MM.1S (cell line): ENCODE measurements at regions not wholly inside any gene's neighbourhood (a gene's known extent, or its start where the extent isn't known, plus 50 kb on each side); places are given as distances from the start of the nearest gene placed in this dataset.

Source experiments
- DNase-seq: peaks from one replicate; pipeline ENCODE4 v3.0.0-alpha.2; 2015
- H2AFZ ChIP-seq: fragments of 300-600 bp; sonication (generic); 2 replicates; pipeline ENCODE4 v1.6.0; 2016; ENCODE audit warnings: antibody characterized with exemption, low read length
- H3F3A ChIP-seq: fragments of 300-600 bp; sonication (generic); 2 replicates; pipeline ENCODE4 v1.6.1; 2016; ENCODE audit warnings: mild to moderate bottlenecking, antibody characterized with exemption, low read length, moderate library complexity, mixed read lengths; ENCODE audit not compliant: insufficient read depth
- H3K27ac ChIP-seq: fragments of 300-600 bp; sonication (generic); 2 replicates; pipeline ENCODE4 v1.5.1; 2016; ENCODE audit warnings: mild to moderate bottlenecking, low read length
- H3K27me3 ChIP-seq: fragments of 300-600 bp; sonication (generic); replicated peaks from 2 replicates; pipeline ENCODE4 v1.6.0; 2016; ENCODE audit warnings: low read length; ENCODE audit not compliant: insufficient read depth
- H3K36me3 ChIP-seq: fragments of 300-600 bp; sonication (generic); replicated peaks from 2 replicates; pipeline ENCODE4 v1.6.1; 2016; ENCODE audit warnings: mild to moderate bottlenecking, low read length, mixed read lengths; ENCODE audit not compliant: insufficient read depth
- H3K4me1 ChIP-seq: fragments of 300-600 bp; sonication (generic); 2 replicates; pipeline ENCODE4 v1.6.1; 2016; ENCODE audit warnings: low read length, mixed read lengths
- H3K4me2 ChIP-seq: fragments of 300-600 bp; sonication (generic); 2 replicates; pipeline ENCODE4 v1.6.0; 2016; ENCODE audit warnings: low read depth, low read length
- H3K4me3 ChIP-seq: fragments of 300-600 bp; sonication (generic); 2 replicates; pipeline ENCODE4 v1.5.1; 2016; ENCODE audit warnings: low read length, mixed read lengths
- H3K79me2 ChIP-seq: fragments of 300-600 bp; sonication (generic); 2 replicates; pipeline ENCODE4 v1.6.1; 2016; ENCODE audit warnings: mixed run types, low read length, mixed read lengths
- H3K9ac ChIP-seq: fragments of 300-600 bp; sonication (generic); 2 replicates; pipeline ENCODE4 v1.6.1; 2016; ENCODE audit warnings: low read length, mixed read lengths
- H3K9me2 ChIP-seq: fragments of 300-600 bp; sonication (generic); replicated peaks from 2 replicates; pipeline ENCODE4 v1.6.1; 2016; ENCODE audit warnings: mild to moderate bottlenecking, low read length, mixed read lengths; ENCODE audit not compliant: insufficient read depth
- H3K9me3 ChIP-seq: fragments of 300-600 bp; sonication (generic); replicated peaks from 2 replicates; pipeline ENCODE4 v1.6.1; 2016; ENCODE audit warnings: mild to moderate bottlenecking, low read length, mixed read lengths; ENCODE audit not compliant: insufficient read depth
- H4K20me1 ChIP-seq: fragments of 300-600 bp; sonication (generic); 2 replicates; pipeline ENCODE4 v1.6.1; 2016; ENCODE audit warnings: mild to moderate bottlenecking, low read length, moderate library complexity, mixed read lengths; ENCODE audit not compliant: insufficient read depth
- EZH2 ChIP-seq: fragments of 300-600 bp; sonication (generic); optimal IDR thresholded peaks from 2 replicates; pipeline ENCODE3; 2017; ENCODE audit warnings: low read depth, mild to moderate bottlenecking, antibody characterized with exemption, low read length, mixed read lengths
- EZH2phosphoT487 ChIP-seq: fragments of 300-600 bp; sonication (generic); IDR thresholded peaks from 2 replicates; pipeline ENCODE4 v1.6.1; 2018; ENCODE audit warnings: antibody characterized with exemption, low read length
- TF ChIP-seq, protein P1 (sequence below): fragments of 300-600 bp; sonication (generic); IDR thresholded peaks from 2 replicates; pipeline ENCODE4 v1.5.1; 2016; ENCODE audit warnings: antibody characterized with exemption, low read length, mixed read lengths

GRCh38 chr13:71339736-71340135 is 527.3 kb downstream of the DACH1 start:
- H2AFZ ChIP-seq: no peak overlapping the region
- no peak for DNase-seq
- TF ChIP-seq, protein P1, sequence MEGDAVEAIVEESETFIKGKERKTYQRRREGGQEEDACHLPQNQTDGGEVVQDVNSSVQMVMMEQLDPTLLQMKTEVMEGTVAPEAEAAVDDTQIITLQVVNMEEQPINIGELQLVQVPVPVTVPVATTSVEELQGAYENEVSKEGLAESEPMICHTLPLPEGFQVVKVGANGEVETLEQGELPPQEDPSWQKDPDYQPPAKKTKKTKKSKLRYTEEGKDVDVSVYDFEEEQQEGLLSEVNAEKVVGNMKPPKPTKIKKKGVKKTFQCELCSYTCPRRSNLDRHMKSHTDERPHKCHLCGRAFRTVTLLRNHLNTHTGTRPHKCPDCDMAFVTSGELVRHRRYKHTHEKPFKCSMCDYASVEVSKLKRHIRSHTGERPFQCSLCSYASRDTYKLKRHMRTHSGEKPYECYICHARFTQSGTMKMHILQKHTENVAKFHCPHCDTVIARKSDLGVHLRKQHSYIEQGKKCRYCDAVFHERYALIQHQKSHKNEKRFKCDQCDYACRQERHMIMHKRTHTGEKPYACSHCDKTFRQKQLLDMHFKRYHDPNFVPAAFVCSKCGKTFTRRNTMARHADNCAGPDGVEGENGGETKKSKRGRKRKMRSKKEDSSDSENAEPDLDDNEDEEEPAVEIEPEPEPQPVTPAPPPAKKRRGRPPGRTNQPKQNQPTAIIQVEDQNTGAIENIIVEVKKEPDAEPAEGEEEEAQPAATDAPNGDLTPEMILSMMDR: no peak
- H3K9me2 ChIP-seq: no peaks in the 10 kb centered on the region
- H3K9me3 ChIP-seq: no peaks in the 10 kb centered on the region
- H3K27ac ChIP-seq: no peak overlapping the region
- no peaks in the 10 kb centered on the region for H3K36me3 ChIP-seq
- no peak overlapping the region for H3K4me2 ChIP-seq
- no peaks in the 10 kb centered on the region for H3F3A ChIP-seq
- H3K4me1 ChIP-seq: no peaks in the 10 kb centered on the region
- no peak overlapping the region for H3K4me3 ChIP-seq
- H3K79me2 ChIP-seq: no peaks in the 10 kb centered on the region
- no peak overlapping the region for H3K9ac ChIP-seq
- H4K20me1 ChIP-seq: no peaks in the 10 kb centered on the region
- no peaks in the 10 kb centered on the region for H3K27me3 ChIP-seq

DNA sequence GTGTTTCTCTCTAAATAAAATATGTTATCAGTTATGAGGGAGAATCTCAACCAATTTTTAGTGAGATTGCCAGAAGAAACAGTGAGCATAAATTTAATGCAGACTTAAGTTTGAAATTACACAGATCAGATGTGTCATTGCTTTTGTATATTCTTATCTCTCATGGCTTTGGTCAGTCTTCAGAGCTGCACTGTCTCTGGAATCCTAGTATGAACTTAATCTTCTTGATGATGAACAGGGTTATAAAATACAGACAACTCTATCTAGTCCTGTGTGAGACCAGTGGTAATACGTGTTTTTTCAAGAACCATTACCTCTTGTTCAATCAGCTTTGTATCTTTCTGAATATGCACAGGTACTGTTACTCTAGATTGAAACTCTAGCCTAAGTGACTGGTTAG is 528.0 kb downstream of the DACH1 start:
- Histone ChIP-seq H2AFZ (no peak overlapping the region), H3K36me3 (no peaks in the 10 kb centered on the region), H3K9me2 (no peaks in the 10 kb centered on the region), H3F3A (no peaks in the 10 kb centered on the region), H3K27me3 (no peaks in the 10 kb centered on the region), H3K9ac (no peak overlapping the region), H3K27ac (no peak overlapping the region), H4K20me1 (no peaks in the 10 kb centered on the region), H3K4me2 (no peak overlapping the region), H3K79me2 (no peaks in the 10 kb centered on the region), H3K4me3 (no peak overlapping the region), H3K4me1 (no peaks in the 10 kb centered on the region), H3K9me3 (no peaks in the 10 kb centered on the region)
- no peak for TF ChIP-seq EZH2phosphoT487
- TF ChIP-seq, protein P1: no peak
- no peak for TF ChIP-seq EZH2
- no peak for DNase-seq

GRCh38 chr13:71338070-71338469 is 528.9 kb downstream of the DACH1 start:
- no peak overlapping the region for H2AFZ ChIP-seq

More at GRCh38 chr13:71338070-71338469, 528.9 kb downstream of the DACH1 start:
- Histone ChIP-seq H3K4me2 (no peak overlapping the region), H3K4me1 (no peaks in the 10 kb centered on the region), H4K20me1 (no peaks in the 10 kb centered on the region), H3K9me2 (no peaks in the 10 kb centered on the region), H3K79me2 (no peaks in the 10 kb centered on the region), H3K27me3 (no peaks in the 10 kb centered on the region), H3F3A (no peaks in the 10 kb centered on the region), H3K9me3 (no peaks in the 10 kb centered on the region), H3K36me3 (no peaks in the 10 kb centered on the region), H3K27ac (no peak overlapping the region), H3K4me3 (no peak overlapping the region), H3K9ac (no peak overlapping the region)
- TF ChIP-seq EZH2phosphoT487 (no peak), EZH2 (no peak)
- TF ChIP-seq, protein P1: no peak
- DNase-seq: no peak
